Activated CD8-positive, alpha-beta T cell treated with anti-CD3 and anti-CD28 coated beads for 36 hours (primary cell): ENCODE measurements at regions not wholly inside any gene's neighbourhood (a gene's known extent, or its start where the extent isn't known, plus 50 kb on each side); places are given as distances from the start of the nearest gene placed in this dataset.

Experiments used
- ATAC-seq: fragments of 200-7000 bp; cut with Tn5 transposase; one replicate; pipeline ENCODE4 v1.10.0; 2021; ENCODE audit warnings: mild to moderate bottlenecking, moderate library complexity
- CTCF ChIA-PET: fragments of 350-600 bp; sonication (Branson Sonifier 250); formaldehyde crosslinking; loops from one replicate; lab custom pipeline; 2021; ENCODE audit warnings: antibody characterized with exemption; lab: Charles Lee
- POLR2A ChIA-PET: fragments of 350-600 bp; sonication (Branson Sonifier 250); formaldehyde crosslinking; loops from one replicate; lab custom pipeline; 2021; ENCODE audit warnings: antibody characterized with exemption; lab: Charles Lee
- DNase-seq: peaks from one replicate; pipeline ENCODE4 v3.0.0-alpha.2; 2020
- H3K27ac Mint-ChIP-seq: one replicate; pipeline ENCODE4 v1.8.0; 2021; ENCODE audit warnings: mild to moderate bottlenecking, mixed read lengths
- H3K27me3 Mint-ChIP-seq: one replicate; pipeline ENCODE4 v1.8.0; 2021; ENCODE audit warnings: mixed read lengths
- H3K36me3 Mint-ChIP-seq: one replicate; pipeline ENCODE4 v1.8.0; 2021; ENCODE audit warnings: low read depth, mixed read lengths
- H3K4me1 Mint-ChIP-seq: one replicate; pipeline ENCODE4 v1.8.0; 2021; ENCODE audit warnings: low read depth, mixed read lengths
- H3K4me3 Mint-ChIP-seq: one replicate; pipeline ENCODE4 v1.8.0; 2021; ENCODE audit warnings: mild to moderate bottlenecking, moderate library complexity, mixed read lengths
- H3K9me3 Mint-ChIP-seq: one replicate; pipeline ENCODE4 v1.8.0; 2021; ENCODE audit warnings: mixed read lengths
- CTCF ChIP-seq: fragments of 200-600 bp; IDR thresholded peaks from one replicate; pipeline ENCODE4 v1.8.0; 2022; ENCODE audit warnings: antibody characterized with exemption, mild to moderate bottlenecking
- intact Hi-C: fragments of 100-400 bp; cut with micrococcal nuclease; formaldehyde crosslinking; loops from one replicate; pipeline ENCODE4 v1.10.0; 2022

DNA sequence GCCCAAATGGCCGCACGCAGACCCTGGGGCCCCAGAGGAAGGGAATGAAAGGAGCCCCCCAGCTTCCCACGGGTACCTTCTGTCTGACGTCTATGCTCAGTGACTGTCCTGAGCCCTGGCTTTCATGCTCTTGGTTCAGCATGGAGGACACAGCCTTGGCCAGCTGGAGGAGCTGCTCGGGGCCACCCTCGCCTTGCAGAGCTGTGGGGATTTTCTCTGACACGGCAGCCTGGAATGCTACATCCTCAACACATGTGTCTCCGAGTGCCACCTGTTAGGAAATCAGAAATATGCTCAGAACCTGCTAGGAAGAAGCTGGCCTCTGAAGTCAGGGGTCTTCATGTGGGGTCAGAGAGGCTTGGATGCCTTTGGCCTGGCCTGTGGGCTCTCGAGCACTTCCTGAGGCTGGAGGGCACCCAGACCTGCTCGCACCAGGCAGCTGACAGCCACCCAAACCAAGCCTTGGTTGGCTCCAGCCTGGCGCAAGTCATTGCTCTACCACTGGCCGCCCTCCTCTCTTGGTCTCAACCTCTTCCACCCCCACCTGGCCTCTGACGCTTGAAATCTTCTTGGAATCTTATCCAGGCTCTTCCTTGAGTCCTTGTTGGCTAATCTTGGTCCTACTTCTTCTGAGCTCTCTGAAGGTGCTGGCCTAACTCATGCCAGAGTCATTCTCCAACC lies 63.7 kb upstream of the BCO1 start:
- no peak overlapping the region for H3K4me3 Mint-ChIP-seq
- no peaks in the 10 kb centered on the region for H3K9me3 Mint-ChIP-seq

DNA sequence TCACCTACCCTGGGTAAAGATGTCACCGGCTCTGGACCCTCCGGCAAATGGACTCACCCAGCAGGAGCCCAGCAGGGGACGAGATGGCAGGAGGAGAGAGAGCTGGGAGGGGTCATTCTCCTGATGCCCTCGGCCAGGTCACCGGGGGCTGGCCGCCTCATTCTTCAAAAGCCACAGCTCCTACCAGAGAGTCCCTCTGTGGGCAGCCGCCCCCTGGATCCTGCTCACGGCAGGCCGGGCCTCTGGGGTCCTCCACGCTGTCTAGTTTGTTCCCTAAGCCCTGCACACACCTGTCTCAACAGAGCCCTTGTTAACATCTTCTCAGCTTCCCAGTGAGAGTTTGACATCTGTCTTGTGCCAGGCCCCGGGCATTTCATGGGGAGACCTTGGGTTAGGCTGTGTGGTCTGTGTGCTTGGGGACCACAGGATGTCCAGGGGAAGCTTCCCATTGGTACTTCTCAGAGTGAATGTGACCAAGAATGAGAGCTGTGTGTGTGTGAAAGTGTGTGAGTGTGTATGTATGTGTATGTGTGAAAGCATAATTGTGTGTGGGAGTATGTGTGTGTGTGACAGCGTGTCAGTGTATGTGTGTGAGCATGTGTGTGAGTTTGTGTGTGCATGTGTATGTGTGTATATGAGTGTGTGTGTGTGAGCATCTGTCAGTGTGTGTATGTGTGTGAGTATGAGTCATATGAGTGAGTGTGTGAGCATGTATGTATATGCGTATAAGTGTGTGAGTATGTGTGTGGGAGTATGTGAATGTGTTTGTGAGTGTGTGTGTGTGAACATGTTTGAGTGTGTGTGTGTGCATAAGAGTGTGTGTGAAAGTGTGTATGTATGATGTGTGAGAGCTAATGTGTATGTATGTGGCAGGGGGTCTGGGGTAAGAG lies 65.5 kb upstream of the BCO1 start:
- ATAC-seq: no peak
- POLR2A ChIA-PET: no interaction called here

More for the DNA sequence above, 63.7 kb upstream of the BCO1 start:
- POLR2A ChIA-PET: no interaction called here
- Mint-ChIP-seq H3K27me3 (peaks cover 4% of the 10 kb centered on the region), H3K27ac (no peak overlapping the region), H3K36me3 (no peaks in the 10 kb centered on the region), H3K4me1 (no peaks in the 10 kb centered on the region)
- DNase-seq (no peak), ATAC-seq (no peak)
- CTCF ChIA-PET: no interaction called here
- no peak for TF ChIP-seq CTCF
- intact Hi-C loops: no loop called here

DNA sequence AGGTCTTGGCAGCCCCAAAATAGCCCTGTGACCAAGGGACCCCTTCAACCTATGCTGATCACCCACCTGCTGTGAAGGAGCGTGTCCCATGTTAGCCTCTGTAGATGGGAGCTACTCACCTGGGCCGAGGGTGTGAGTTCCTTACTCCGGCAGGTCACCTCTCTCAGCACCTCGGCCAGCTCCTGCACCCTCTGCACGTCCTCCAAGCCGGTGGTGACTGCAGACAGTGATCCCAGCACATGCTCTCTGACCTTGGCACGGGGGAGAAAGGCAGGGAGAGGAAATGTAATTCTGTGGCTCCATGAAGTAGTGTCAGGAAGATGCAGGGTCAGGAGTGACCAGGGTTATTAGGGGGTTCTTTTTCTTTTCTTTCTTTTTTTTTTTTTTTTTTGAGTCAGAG lies 67.7 kb upstream of the BCO1 start:
- H3K36me3 Mint-ChIP-seq: no peaks in the 10 kb centered on the region
- no peak for TF ChIP-seq CTCF
- ATAC-seq (no peak), DNase-seq (peak; percentile 13)
- H3K4me3 Mint-ChIP-seq: no peak overlapping the region
- ChIA-PET POLR2A (no interaction called here), CTCF (no interaction called here)
- no peaks in the 10 kb centered on the region for H3K4me1 Mint-ChIP-seq
- no peak overlapping the region for H3K27ac Mint-ChIP-seq
- H3K27me3 Mint-ChIP-seq: peaks cover 6% of the 10 kb centered on the region
- H3K9me3 Mint-ChIP-seq: no peaks in the 10 kb centered on the region
- intact Hi-C loops: no loop called here

More for the DNA sequence above, 65.5 kb upstream of the BCO1 start:
- H3K4me3 Mint-ChIP-seq: no peak overlapping the region
- peaks cover 4% of the 10 kb centered on the region for H3K27me3 Mint-ChIP-seq
- no peak overlapping the region for H3K27ac Mint-ChIP-seq
- intact Hi-C loops: no loop called here
- H3K36me3 Mint-ChIP-seq: no peaks in the 10 kb centered on the region
- CTCF ChIA-PET: no interaction called here
- H3K9me3 Mint-ChIP-seq: no peaks in the 10 kb centered on the region
- no peak for DNase-seq
- no peaks in the 10 kb centered on the region for H3K4me1 Mint-ChIP-seq
- TF ChIP-seq CTCF: no peak

GRCh38 chr16:81168406-81168805 lies 70.1 kb upstream of the BCO1 start:
- no peak for ATAC-seq
- no peaks in the 10 kb centered on the region for H3K4me1 Mint-ChIP-seq
- peaks cover 6% of the 10 kb centered on the region for H3K27me3 Mint-ChIP-seq
- intact Hi-C loops: no loop called here
- ChIA-PET POLR2A (no interaction called here), CTCF (no interaction called here)
- no peak for TF ChIP-seq CTCF
- no peaks in the 10 kb centered on the region for H3K36me3 Mint-ChIP-seq
- no peaks in the 10 kb centered on the region for H3K9me3 Mint-ChIP-seq
- H3K27ac Mint-ChIP-seq: no peak overlapping the region
- no peak for DNase-seq
- no peak overlapping the region for H3K4me3 Mint-ChIP-seq

DNA sequence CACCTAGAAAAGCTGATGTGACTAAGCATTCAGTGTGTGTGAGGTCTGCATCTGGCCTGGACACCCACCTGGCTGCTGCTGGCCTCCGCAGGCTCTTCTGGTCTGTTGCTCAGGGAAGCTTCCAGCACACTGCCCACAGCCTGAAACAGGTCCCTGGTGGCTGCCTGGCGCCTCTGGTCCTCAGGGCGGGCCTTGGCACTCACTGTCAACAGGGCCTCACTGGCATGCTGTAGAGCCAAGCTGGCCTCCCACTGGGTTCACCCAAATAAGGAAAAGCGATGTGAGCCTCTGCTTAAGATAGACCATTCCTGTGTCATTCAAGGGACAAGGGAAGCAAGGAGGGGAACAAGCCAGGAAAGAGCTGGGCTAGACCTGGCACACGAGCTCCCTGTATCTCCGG lies 70.6 kb upstream of the BCO1 start:
- no peak for TF ChIP-seq CTCF

More for the DNA sequence above, 70.6 kb upstream of the BCO1 start:
- no peak for DNase-seq
- CTCF ChIA-PET: no interaction called here
- Mint-ChIP-seq H3K9me3 (no peaks in the 10 kb centered on the region), H3K27me3 (peaks cover 6% of the 10 kb centered on the region), H3K27ac (no peak overlapping the region), H3K36me3 (no peaks in the 10 kb centered on the region), H3K4me1 (no peaks in the 10 kb centered on the region), H3K4me3 (no peak overlapping the region)
- no peak for ATAC-seq
- POLR2A ChIA-PET: no interaction called here
- intact Hi-C loops: no loop called here
